H9 (cell line): ENCODE measurements at regions not wholly inside any gene's neighbourhood (a gene's known extent, or its start where the extent isn't known, plus 50 kb on each side); places are given as distances from the start of the nearest gene placed in this dataset.

Experiments
- DNase-seq: peaks from one replicate; pipeline ENCODE4 v3.0.0-alpha.2; 2017
- H2AFZ ChIP-seq: one replicate; pipeline ENCODE4 v1.6.1; 2013; ENCODE audit warnings: mild to moderate bottlenecking, low read length, control low read depth, moderate library complexity
- H2AK5ac ChIP-seq: 2 replicates; pipeline ENCODE4 v1.6.1; 2013; ENCODE audit warnings: low read length, control low read depth, mixed read lengths; ENCODE audit not compliant: insufficient read length
- H2BK120ac ChIP-seq: one replicate; pipeline ENCODE4 v1.6.1; 2013; ENCODE audit warnings: low read depth, mild to moderate bottlenecking, low read length, control low read depth, inconsistent platforms; ENCODE audit not compliant: poor library complexity, severe bottlenecking
- H2BK12ac ChIP-seq: 2 replicates; pipeline ENCODE4 v1.6.1; 2013; ENCODE audit warnings: low read length, control low read depth, mixed read lengths, low read depth; ENCODE audit not compliant: insufficient read length
- H2BK15ac ChIP-seq: 2 replicates; pipeline ENCODE4 v1.6.1; 2013; ENCODE audit warnings: low read depth, low read length, control low read depth
- H2BK20ac ChIP-seq: one replicate; pipeline ENCODE4 v1.6.1; 2013; ENCODE audit warnings: low read depth, mild to moderate bottlenecking, low read length, control low read depth, inconsistent platforms; ENCODE audit not compliant: poor library complexity, severe bottlenecking
- H2BK5ac ChIP-seq: 2 replicates; pipeline ENCODE4 v1.6.1; 2013; ENCODE audit warnings: low read length, control low read depth, mixed read lengths; ENCODE audit not compliant: insufficient read length
- H3K14ac ChIP-seq: 2 replicates; pipeline ENCODE4 v1.6.1; 2013; ENCODE audit warnings: low read length, control low read depth; ENCODE audit not compliant: insufficient read depth
- H3K18ac ChIP-seq: 2 replicates; pipeline ENCODE4 v1.6.1; 2013; ENCODE audit warnings: low read depth, mild to moderate bottlenecking, mixed read lengths, low read length, control low read depth; ENCODE audit not compliant: insufficient read length
- H3K23ac ChIP-seq: 2 replicates; pipeline ENCODE4 v1.6.1; 2013; ENCODE audit warnings: low read length, control low read depth, mixed read lengths, low read depth; ENCODE audit not compliant: insufficient read length
- H3K23me2 ChIP-seq: 2 replicates; pipeline ENCODE4 v1.6.1; 2013; ENCODE audit warnings: low read depth, mild to moderate bottlenecking, mixed read lengths, low read length, control low read depth; ENCODE audit not compliant: insufficient read length, poor library complexity, severe bottlenecking
- H3K27ac ChIP-seq: 2 replicates; pipeline ENCODE4 v1.5.1; 2013; ENCODE audit warnings: low read length, control low read depth, mixed read lengths, low read depth; ENCODE audit not compliant: insufficient read length
- H3K27me3 ChIP-seq: 2 replicates; pipeline ENCODE4 v1.6.1; 2013; ENCODE audit warnings: low read length, control low read depth, inconsistent platforms; ENCODE audit not compliant: insufficient read depth
- H3K4ac ChIP-seq: 2 replicates; pipeline ENCODE4 v1.6.1; 2013; ENCODE audit warnings: low read depth, mild to moderate bottlenecking, control low read depth, inconsistent platforms, low read length, moderate library complexity
- H3K4me1 ChIP-seq: 2 replicates; pipeline ENCODE4 v1.6.1; 2013; ENCODE audit warnings: low read length, control low read depth, inconsistent platforms; ENCODE audit not compliant: insufficient read depth
- H3K4me2 ChIP-seq: 2 replicates; pipeline ENCODE4 v1.6.1; 2013; ENCODE audit warnings: low read length, control low read depth, mixed read lengths; ENCODE audit not compliant: insufficient read length, insufficient read depth
- H3K56ac ChIP-seq: 2 replicates; pipeline ENCODE4 v1.6.1; 2013; ENCODE audit warnings: low read depth, mild to moderate bottlenecking, mixed read lengths, low read length, control low read depth; ENCODE audit not compliant: insufficient read length
- H3K79me1 ChIP-seq: 2 replicates; pipeline ENCODE4 v1.6.1; 2013; ENCODE audit warnings: low read depth, mild to moderate bottlenecking, moderate library complexity, low read length, control low read depth, inconsistent platforms; ENCODE audit not compliant: insufficient read depth, poor library complexity, severe bottlenecking
- H3K79me2 ChIP-seq: 2 replicates; pipeline ENCODE4 v1.6.1; 2013; ENCODE audit warnings: low read length, control low read depth, inconsistent platforms; ENCODE audit not compliant: insufficient read depth
- H3K9ac ChIP-seq: 2 replicates; pipeline ENCODE4 v1.6.1; 2013; ENCODE audit warnings: low read length, control low read depth, mixed read lengths; ENCODE audit not compliant: insufficient read length; ENCODE audit errors: extremely low read depth
- H3K9me3 ChIP-seq: one replicate; pipeline ENCODE4 v1.6.1; 2013; ENCODE audit warnings: low read depth, low read length, inconsistent platforms; ENCODE audit not compliant: control insufficient read depth
- H3T11ph ChIP-seq: one replicate; pipeline ENCODE4 v1.6.1; 2013; ENCODE audit warnings: mild to moderate bottlenecking, low read length, control low read depth, inconsistent platforms
- H4K20me1 ChIP-seq: one replicate; pipeline ENCODE4 v1.6.1; 2013; ENCODE audit not compliant: control insufficient read depth, insufficient read length, insufficient read depth
- H4K5ac ChIP-seq: 2 replicates; pipeline ENCODE4 v1.6.1; 2013; ENCODE audit warnings: low read depth, mild to moderate bottlenecking, mixed read lengths, low read length, control low read depth; ENCODE audit not compliant: insufficient read length
- H4K8ac ChIP-seq: replicated peaks from 2 replicates; pipeline ENCODE4 v1.6.1; 2013; ENCODE audit warnings: low read length, control low read depth, mixed read lengths, low read depth; ENCODE audit not compliant: insufficient read length
- H4K91ac ChIP-seq: 2 replicates; pipeline ENCODE4 v1.6.1; 2013; ENCODE audit warnings: low read depth, mild to moderate bottlenecking, moderate library complexity, mixed read lengths, low read length, control low read depth; ENCODE audit not compliant: insufficient read length
- H3K27ac Mint-ChIP-seq, 3 experiments: 2 replicates in 2 of 3; 3 replicates in 1 of 3; pipeline ENCODE4 v1.8.0; 2020 to 2021; ENCODE audit warnings: mixed read lengths in 3 of 3, mild to moderate bottlenecking in 1 of 3, moderate library complexity in 1 of 3
- H3K27me3 Mint-ChIP-seq: 2 replicates; pipeline ENCODE4 v1.8.0; 2021; ENCODE audit warnings: low read depth, mild to moderate bottlenecking, moderate library complexity, mixed read lengths
- H3K36me3 Mint-ChIP-seq, 3 experiments: 2 replicates in 2 of 3; 3 replicates in 1 of 3; pipeline ENCODE4 v1.8.0; 2020 to 2021; ENCODE audit warnings: low read depth in 3 of 3, mixed read lengths in 3 of 3; ENCODE audit not compliant: insufficient read depth in 1 of 3
- H3K4me1 Mint-ChIP-seq, 2 experiments: 2 replicates each; pipeline ENCODE4 v1.8.0; 2020; ENCODE audit warnings: mixed read lengths in 2 of 2
- H3K4me3 Mint-ChIP-seq, 2 experiments: 2 replicates in 1 of 2; 3 replicates in 1 of 2; pipeline ENCODE4 v1.8.0; 2020 to 2021; ENCODE audit warnings: mild to moderate bottlenecking in 2 of 2, mixed read lengths in 2 of 2, moderate library complexity in 1 of 2
- H3K9me3 Mint-ChIP-seq, 2 experiments: 2 replicates in 1 of 2; 3 replicates in 1 of 2; pipeline ENCODE4 v1.8.0; 2020; ENCODE audit warnings: mild to moderate bottlenecking in 2 of 2, mixed read lengths in 2 of 2, moderate library complexity in 1 of 2
- CTCF ChIP-seq: fragments of 200-600 bp; sonication (generic); conservative IDR thresholded peaks from 3 replicates; pipeline ENCODE4 v1.8.0; 2021; ENCODE audit warnings: antibody characterized with exemption, mild to moderate bottlenecking
- WGBS: extraction: QIAGEN DNeasy Blood & Tissue Kit; methylation state at CpG from one replicate; pipeline ENCODE4 v1.1.7; 2013; ENCODE audit warnings: missing lambda C conversion rate, low lambda C conversion rate, mixed read lengths; ENCODE audit not compliant: insufficient read length; ENCODE audit errors: extremely low coverage; 5-methylcytosine and 5-hydroxymethylcytosine counted together

GRCh38 chr5:158591301-158591863 lies 508.3 kb downstream of the EBF1 start:
- Histone ChIP-seq H4K20me1 (no peaks in the 10 kb centered on the region), H3K4me1 (peaks cover 14% of the 10 kb centered on the region), H2BK15ac (no peak overlapping the region), H2BK20ac (no peak overlapping the region), H3K14ac (no peak overlapping the region), H3K79me2 (no peaks in the 10 kb centered on the region), H3K18ac (peak overlapping the region; percentile 27), H3T11ph (no peak overlapping the region), H3K9me3 (no peaks in the 10 kb centered on the region), H4K8ac (no peak overlapping the region), H3K4ac (no peak overlapping the region), H3K4me2 (no peak overlapping the region), H2AK5ac (no peak overlapping the region), H4K91ac (no peak overlapping the region), H2BK5ac (no peak overlapping the region), H3K23me2 (no peaks in the 10 kb centered on the region), H3K9ac (no peak overlapping the region), H2BK12ac (no peak overlapping the region), H2BK120ac (no peak overlapping the region), H2AFZ (peak overlapping the region; percentile 75), H3K79me1 (no peaks in the 10 kb centered on the region), H3K27ac (no peak overlapping the region), H3K23ac (no peak overlapping the region), H3K27me3 (no peaks in the 10 kb centered on the region), H4K5ac (no peak overlapping the region), H3K56ac (no peak overlapping the region)
- DNase-seq: peak; percentile 63
- Mint-ChIP-seq H3K4me3 (no peak overlapping the region), H3K27ac (peak overlapping the region; percentile 62 to 89 (median 72); a peak in 4 of 7 replicates), H3K36me3 (no peaks in the 10 kb centered on the region), H3K27me3 (no peaks in the 10 kb centered on the region), H3K4me1 (peaks cover 18 to 25% of the 10 kb centered on the region in 2 experiments), H3K9me3 (no peaks in the 10 kb centered on the region; a peak in 1 of 5 replicates)
- no peak for TF ChIP-seq CTCF
- no CpG with 5 or more reads among the region's 7 CpGs for WGBS
